ENCODE measurements at regions not wholly inside any gene's neighbourhood (a gene's known extent, or its start where the extent isn't known, plus 50 kb on each side); places are given as distances from the start of the nearest gene placed in this dataset.

- no peak for TF ChIP-seq CTCF (IDR thresholded peaks at IDR 0.05)
- TF ChIP-seq EZH2 (IDR thresholded peaks at IDR 0.05) = no peak
These were observed 270.2 kb upstream of the RPL38 start for GRCh38 chr17:73933164-73933766.

All from neural progenitor cell (in vitro differentiated cells).